WTC11 (cell line): ENCODE measurements at regions not wholly inside any gene's neighbourhood (a gene's known extent, or its start where the extent isn't known, plus 50 kb on each side); places are given as distances from the start of the nearest gene placed in this dataset.

Experiments
- ATAC-seq: fragments of 200-7000 bp; cut with Tn5 transposase; 2 replicates; pipeline ENCODE4 v1.10.0; 2021; ENCODE audit warnings: mild to moderate bottlenecking, moderate library complexity
- CTCF ChIA-PET: fragments of 300-600 bp; sonication (Branson Sonifier 250); formaldehyde crosslinking; loops from one replicate; lab custom pipeline; 2021; ENCODE audit warnings: antibody characterized with exemption; lab: Charles Lee
- POLR2A ChIA-PET: fragments of 350-600 bp; sonication (Branson Sonifier 250); formaldehyde crosslinking; loops from one replicate; lab custom pipeline; 2021; ENCODE audit warnings: antibody characterized with exemption; lab: Charles Lee
- DNase-seq: peaks from one replicate; pipeline ENCODE4 v3.0.0; 2021; ENCODE audit warnings: low spot score
- H3K27ac Mint-ChIP-seq: 2 replicates; pipeline ENCODE4 v1.8.0; 2021; ENCODE audit warnings: mixed read lengths
- H3K27me3 Mint-ChIP-seq: 2 replicates; pipeline ENCODE4 v1.8.0; 2021; ENCODE audit warnings: low read depth, mild to moderate bottlenecking, moderate library complexity, mixed read lengths
- H3K36me3 Mint-ChIP-seq: 2 replicates; pipeline ENCODE4 v1.8.0; 2021; ENCODE audit warnings: mixed read lengths
- H3K4me1 Mint-ChIP-seq: 2 replicates; pipeline ENCODE4 v1.8.0; 2022; ENCODE audit warnings: mixed read lengths
- H3K4me3 Mint-ChIP-seq: 2 replicates; pipeline ENCODE4 v1.8.0; 2021; ENCODE audit warnings: mild to moderate bottlenecking, moderate library complexity, mixed read lengths
- H3K9me3 Mint-ChIP-seq: 2 replicates; pipeline ENCODE4 v1.8.0; 2021; ENCODE audit warnings: mixed read lengths
- ETV6 ChIP-seq: sonication (generic); formaldehyde crosslinking; IDR thresholded peaks from 2 replicates; pipeline ENCODE4 v1.8.1; 2022; ENCODE audit warnings: mild to moderate bottlenecking, missing genetic modification reagents
- TEAD4 ChIP-seq: sonication (generic); formaldehyde crosslinking; IDR thresholded peaks from 2 replicates; pipeline ENCODE4 v1.8.0; 2022; ENCODE audit warnings: mild to moderate bottlenecking, missing genetic modification reagents
- ZNF232 ChIP-seq: sonication (generic); formaldehyde crosslinking; IDR thresholded peaks from 2 replicates; pipeline ENCODE4 v1.8.0; 2022; ENCODE audit warnings: mild to moderate bottlenecking, missing genetic modification reagents
- ZNF317 ChIP-seq: sonication (generic); formaldehyde crosslinking; IDR thresholded peaks from 2 replicates; pipeline ENCODE4 v1.8.1; 2023; ENCODE audit warnings: low read depth, mild to moderate bottlenecking, moderate library complexity, missing genetic modification reagents, borderline replicate concordance
- ZNF423 ChIP-seq: fragments of 250-450 bp; sonication (Bioruptor Pico); IDR thresholded peaks from 2 replicates; pipeline ENCODE4 v2.1.2; 2022; ENCODE audit warnings: mild to moderate bottlenecking, moderate library complexity
- TF ChIP-seq, protein P1 (sequence below): fragments of 250-450 bp; sonication (Bioruptor Pico); IDR thresholded peaks from 2 replicates; pipeline ENCODE4 v1.8.0; 2021; ENCODE audit warnings: mild to moderate bottlenecking
- TF ChIP-seq, protein P2 (sequence below): sonication (generic); formaldehyde crosslinking; IDR thresholded peaks from 2 replicates; pipeline ENCODE4 v1.8.0; 2023; ENCODE audit warnings: missing genetic modification reagents
- TF ChIP-seq, protein P3 (sequence below): sonication (generic); formaldehyde crosslinking; IDR thresholded peaks from 2 replicates; pipeline ENCODE4 v1.8.0; 2022; ENCODE audit warnings: mild to moderate bottlenecking, missing genetic modification reagents

DNA sequence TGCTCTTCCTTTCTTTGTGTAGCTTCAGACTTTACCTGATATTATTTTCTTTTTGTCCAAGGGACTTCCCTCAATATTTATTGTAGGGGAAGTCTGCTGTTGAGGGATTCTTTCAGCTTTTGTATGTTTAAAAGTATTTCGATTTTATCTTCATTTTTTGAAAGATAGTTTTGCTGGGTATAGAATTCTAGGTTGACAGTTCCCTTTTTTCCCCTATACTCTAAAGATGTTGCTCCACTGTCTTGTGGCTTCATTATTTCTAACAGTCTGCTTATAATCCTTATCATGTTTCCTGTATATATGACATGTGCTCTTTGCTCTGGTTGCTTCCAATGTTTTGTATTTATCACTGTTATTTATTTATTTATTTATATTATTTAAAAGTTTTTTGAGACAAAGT lies 57.3 kb downstream of the CYTL1 start (continued):
- TF ChIP-seq, protein P1, sequence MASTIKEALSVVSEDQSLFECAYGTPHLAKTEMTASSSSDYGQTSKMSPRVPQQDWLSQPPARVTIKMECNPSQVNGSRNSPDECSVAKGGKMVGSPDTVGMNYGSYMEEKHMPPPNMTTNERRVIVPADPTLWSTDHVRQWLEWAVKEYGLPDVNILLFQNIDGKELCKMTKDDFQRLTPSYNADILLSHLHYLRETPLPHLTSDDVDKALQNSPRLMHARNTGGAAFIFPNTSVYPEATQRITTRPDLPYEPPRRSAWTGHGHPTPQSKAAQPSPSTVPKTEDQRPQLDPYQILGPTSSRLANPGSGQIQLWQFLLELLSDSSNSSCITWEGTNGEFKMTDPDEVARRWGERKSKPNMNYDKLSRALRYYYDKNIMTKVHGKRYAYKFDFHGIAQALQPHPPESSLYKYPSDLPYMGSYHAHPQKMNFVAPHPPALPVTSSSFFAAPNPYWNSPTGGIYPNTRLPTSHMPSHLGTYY: no peak
- TF ChIP-seq, protein P2, sequence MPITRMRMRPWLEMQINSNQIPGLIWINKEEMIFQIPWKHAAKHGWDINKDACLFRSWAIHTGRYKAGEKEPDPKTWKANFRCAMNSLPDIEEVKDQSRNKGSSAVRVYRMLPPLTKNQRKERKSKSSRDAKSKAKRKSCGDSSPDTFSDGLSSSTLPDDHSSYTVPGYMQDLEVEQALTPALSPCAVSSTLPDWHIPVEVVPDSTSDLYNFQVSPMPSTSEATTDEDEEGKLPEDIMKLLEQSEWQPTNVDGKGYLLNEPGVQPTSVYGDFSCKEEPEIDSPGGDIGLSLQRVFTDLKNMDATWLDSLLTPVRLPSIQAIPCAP (CRISPR knock-in tag): no peak
- TF ChIP-seq ZNF423 (CRISPR knock-in tag): no peak
- no peak for TF ChIP-seq ZNF232 (CRISPR knock-in tag)
- TF ChIP-seq, all 79 proteins: peak for 0

DNA sequence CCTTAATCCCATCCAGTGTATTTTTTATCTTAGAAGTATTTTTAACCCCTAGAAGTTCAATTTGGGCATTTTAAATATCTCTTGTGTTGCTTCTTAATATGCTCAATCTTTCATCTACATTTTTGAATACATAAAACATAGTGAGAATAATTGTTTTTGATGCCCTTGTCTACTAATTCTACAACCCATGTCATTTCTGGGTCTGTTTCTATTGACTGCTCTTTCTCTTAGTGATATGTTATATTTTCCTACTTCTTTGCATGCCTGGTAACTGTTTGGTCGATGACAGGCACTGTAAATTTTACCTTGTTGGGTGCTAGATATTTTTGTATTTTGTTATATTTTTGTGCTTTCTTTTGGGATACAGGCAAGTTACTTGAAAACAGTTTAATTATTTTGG lies 56.3 kb downstream of the CYTL1 start:
- ChIA-PET CTCF (no interaction called here), POLR2A (no interaction called here)
- TF ChIP-seq, protein P3, sequence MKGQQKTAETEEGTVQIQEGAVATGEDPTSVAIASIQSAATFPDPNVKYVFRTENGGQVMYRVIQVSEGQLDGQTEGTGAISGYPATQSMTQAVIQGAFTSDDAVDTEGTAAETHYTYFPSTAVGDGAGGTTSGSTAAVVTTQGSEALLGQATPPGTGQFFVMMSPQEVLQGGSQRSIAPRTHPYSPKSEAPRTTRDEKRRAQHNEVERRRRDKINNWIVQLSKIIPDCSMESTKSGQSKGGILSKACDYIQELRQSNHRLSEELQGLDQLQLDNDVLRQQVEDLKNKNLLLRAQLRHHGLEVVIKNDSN (CRISPR knock-in tag): no peak
- TF ChIP-seq TEAD4 (CRISPR knock-in tag) (no peak), ZNF317 (CRISPR knock-in tag) (no peak), ETV6 (CRISPR knock-in tag) (no peak)
- Mint-ChIP-seq H3K4me1 (peaks cover 3% of the 10 kb centered on the region; the same call in 1 of the 2 replicates), H3K27ac (no peak overlapping the region), H3K9me3 (peaks cover 57% of the 10 kb centered on the region), H3K36me3 (peaks cover 37% of the 10 kb centered on the region), H3K27me3 (peaks cover 26% of the 10 kb centered on the region), H3K4me3 (no peak overlapping the region)
- ATAC-seq: no peak
- no peak for DNase-seq
